Ishikawa (cell line): ENCODE measurements at regions not wholly inside any gene's neighbourhood (a gene's known extent, or its start where the extent isn't known, plus 50 kb on each side); places are given as distances from the start of the nearest gene placed in this dataset.

ENCODE experiments used
- EP300 ChIP-seq: IDR thresholded peaks from 2 replicates; pipeline ENCODE4 v1.6.1; 2012; ENCODE audit warnings: borderline replicate concordance
- FOXM1 ChIP-seq: IDR thresholded peaks from 2 replicates; pipeline ENCODE4 v1.6.1; 2012; ENCODE audit warnings: low read depth, borderline replicate concordance
- MAX ChIP-seq: IDR thresholded peaks from 2 replicates; pipeline ENCODE4 v1.6.1; 2012
- NFIC ChIP-seq: IDR thresholded peaks from 2 replicates; pipeline ENCODE4 v1.6.1; 2012

- TF ChIP-seq FOXM1, result no peak
- no peak for TF ChIP-seq MAX
- TF ChIP-seq NFIC, result no peak
- TF ChIP-seq EP300, result no peak
Measured at GRCh38 chr4:38601916-38602291, 62.1 kb upstream of the KLF3 start.
